ENCODE measurements at regions not wholly inside any gene's neighbourhood (a gene's known extent, or its start where the extent isn't known, plus 50 kb on each side); places are given as distances from the start of the nearest gene placed in this dataset.

DNA sequence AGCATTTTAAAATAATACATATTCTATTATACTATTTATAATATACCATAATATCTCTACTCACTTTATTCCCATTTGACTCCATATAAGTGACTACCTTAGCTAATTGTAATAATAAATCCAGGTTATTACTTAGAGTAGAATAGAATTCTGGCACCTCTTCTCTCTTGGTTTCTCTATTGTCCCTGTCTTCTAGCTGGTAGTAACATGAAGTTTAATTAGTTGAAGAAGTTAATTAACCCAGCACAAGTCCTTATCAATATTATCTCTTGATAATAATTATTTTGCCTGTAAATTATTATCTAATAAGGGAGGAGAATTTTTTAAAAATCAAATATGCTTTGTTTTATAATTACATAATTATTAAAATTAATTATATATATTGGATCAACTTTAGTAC, 1571.2 kb upstream of the PRR20A start:
- Histone ChIP-seq H2AFZ (ENCODE audit: low read depth, low read length) (no peak overlapping the region), H3F3A (ENCODE audit: insufficient read depth, low read length, poor library complexity, severe bottlenecking) (no peaks in the 10 kb centered on the region), H3K4me2 (ENCODE audit: low read length) (no peak overlapping the region), H4K20me1 (ENCODE audit: insufficient read depth) (no peaks in the 10 kb centered on the region), H3K36me3 (ENCODE audit: insufficient read depth, low read length) (no peaks in the 10 kb centered on the region), H3K9me2 (ENCODE audit: insufficient read depth, low read length) (no peaks in the 10 kb centered on the region), H3K9ac (ENCODE audit: low read length) (no peak overlapping the region), H3K9me3 (ENCODE audit: low read length) (no peaks in the 10 kb centered on the region), H3K79me2 (replicated peaks; ENCODE audit: insufficient read depth, low read length) (no peaks in the 10 kb centered on the region), H3K27me3 (ENCODE audit: insufficient read depth, low read depth, low read length) (no peaks in the 10 kb centered on the region), H3K27ac (ENCODE audit: low read length) (no peak overlapping the region), H3K4me3 (ENCODE audit: low read length) (no peak overlapping the region)
- no peak for TF ChIP-seq MXI1 (conservative IDR thresholded peaks at IDR 0.05; ENCODE audit: poor library complexity, severe bottlenecking)
- TF ChIP-seq, protein P1, sequence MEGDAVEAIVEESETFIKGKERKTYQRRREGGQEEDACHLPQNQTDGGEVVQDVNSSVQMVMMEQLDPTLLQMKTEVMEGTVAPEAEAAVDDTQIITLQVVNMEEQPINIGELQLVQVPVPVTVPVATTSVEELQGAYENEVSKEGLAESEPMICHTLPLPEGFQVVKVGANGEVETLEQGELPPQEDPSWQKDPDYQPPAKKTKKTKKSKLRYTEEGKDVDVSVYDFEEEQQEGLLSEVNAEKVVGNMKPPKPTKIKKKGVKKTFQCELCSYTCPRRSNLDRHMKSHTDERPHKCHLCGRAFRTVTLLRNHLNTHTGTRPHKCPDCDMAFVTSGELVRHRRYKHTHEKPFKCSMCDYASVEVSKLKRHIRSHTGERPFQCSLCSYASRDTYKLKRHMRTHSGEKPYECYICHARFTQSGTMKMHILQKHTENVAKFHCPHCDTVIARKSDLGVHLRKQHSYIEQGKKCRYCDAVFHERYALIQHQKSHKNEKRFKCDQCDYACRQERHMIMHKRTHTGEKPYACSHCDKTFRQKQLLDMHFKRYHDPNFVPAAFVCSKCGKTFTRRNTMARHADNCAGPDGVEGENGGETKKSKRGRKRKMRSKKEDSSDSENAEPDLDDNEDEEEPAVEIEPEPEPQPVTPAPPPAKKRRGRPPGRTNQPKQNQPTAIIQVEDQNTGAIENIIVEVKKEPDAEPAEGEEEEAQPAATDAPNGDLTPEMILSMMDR (IDR thresholded peaks at IDR 0.05; ENCODE audit: poor library complexity, severe bottlenecking), result no peak
- TF ChIP-seq SMC3 (conservative IDR thresholded peaks at IDR 0.05; ENCODE audit: poor library complexity), result no peak
- no peak for TF ChIP-seq EZH2 (IDR thresholded peaks at IDR 0.05; ENCODE audit: borderline replicate concordance, insufficient read depth, low read length, poor library complexity, severe bottlenecking)
- TF ChIP-seq POLR2AphosphoS5 (IDR thresholded peaks at IDR 0.05), result no peak
- no peak for TF ChIP-seq RAD21 (conservative IDR thresholded peaks at IDR 0.05)
- TF ChIP-seq EP300 (conservative IDR thresholded peaks at IDR 0.05; ENCODE audit: poor library complexity, severe bottlenecking), result no peak
- no peak for TF ChIP-seq TAF1 (IDR thresholded peaks at IDR 0.05; ENCODE audit: low read depth)
- TF ChIP-seq, protein P2, sequence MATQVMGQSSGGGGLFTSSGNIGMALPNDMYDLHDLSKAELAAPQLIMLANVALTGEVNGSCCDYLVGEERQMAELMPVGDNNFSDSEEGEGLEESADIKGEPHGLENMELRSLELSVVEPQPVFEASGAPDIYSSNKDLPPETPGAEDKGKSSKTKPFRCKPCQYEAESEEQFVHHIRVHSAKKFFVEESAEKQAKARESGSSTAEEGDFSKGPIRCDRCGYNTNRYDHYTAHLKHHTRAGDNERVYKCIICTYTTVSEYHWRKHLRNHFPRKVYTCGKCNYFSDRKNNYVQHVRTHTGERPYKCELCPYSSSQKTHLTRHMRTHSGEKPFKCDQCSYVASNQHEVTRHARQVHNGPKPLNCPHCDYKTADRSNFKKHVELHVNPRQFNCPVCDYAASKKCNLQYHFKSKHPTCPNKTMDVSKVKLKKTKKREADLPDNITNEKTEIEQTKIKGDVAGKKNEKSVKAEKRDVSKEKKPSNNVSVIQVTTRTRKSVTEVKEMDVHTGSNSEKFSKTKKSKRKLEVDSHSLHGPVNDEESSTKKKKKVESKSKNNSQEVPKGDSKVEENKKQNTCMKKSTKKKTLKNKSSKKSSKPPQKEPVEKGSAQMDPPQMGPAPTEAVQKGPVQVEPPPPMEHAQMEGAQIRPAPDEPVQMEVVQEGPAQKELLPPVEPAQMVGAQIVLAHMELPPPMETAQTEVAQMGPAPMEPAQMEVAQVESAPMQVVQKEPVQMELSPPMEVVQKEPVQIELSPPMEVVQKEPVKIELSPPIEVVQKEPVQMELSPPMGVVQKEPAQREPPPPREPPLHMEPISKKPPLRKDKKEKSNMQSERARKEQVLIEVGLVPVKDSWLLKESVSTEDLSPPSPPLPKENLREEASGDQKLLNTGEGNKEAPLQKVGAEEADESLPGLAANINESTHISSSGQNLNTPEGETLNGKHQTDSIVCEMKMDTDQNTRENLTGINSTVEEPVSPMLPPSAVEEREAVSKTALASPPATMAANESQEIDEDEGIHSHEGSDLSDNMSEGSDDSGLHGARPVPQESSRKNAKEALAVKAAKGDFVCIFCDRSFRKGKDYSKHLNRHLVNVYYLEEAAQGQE (IDR thresholded peaks at IDR 0.05; ENCODE audit: borderline replicate concordance), result no peak

DNA sequence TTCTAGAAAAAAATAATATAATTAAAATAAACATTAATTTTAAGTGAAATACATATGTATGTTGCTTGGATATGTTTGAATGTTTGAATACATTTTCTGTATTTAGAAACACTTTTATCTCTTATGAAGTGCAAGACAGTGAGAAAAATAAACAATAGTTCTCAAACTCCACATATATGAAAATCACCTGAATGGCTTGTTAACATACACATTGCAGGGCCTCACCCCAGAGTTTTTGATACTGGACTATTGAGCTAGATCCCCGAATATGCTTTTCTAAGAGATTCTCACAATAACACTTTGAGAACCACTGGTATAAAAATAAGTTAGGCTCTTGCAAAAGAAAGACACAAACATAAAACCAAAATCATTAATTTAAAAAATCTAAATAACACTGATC, 1570.3 kb upstream of the PRR20A start:
- TF ChIP-seq RAD21 (conservative IDR thresholded peaks at IDR 0.05), result no peak
- TF ChIP-seq EP300 (conservative IDR thresholded peaks at IDR 0.05; ENCODE audit: poor library complexity, severe bottlenecking), result no peak
- TF ChIP-seq SMC3 (conservative IDR thresholded peaks at IDR 0.05; ENCODE audit: poor library complexity), result no peak
- TF ChIP-seq POLR2AphosphoS5 (IDR thresholded peaks at IDR 0.05), result no peak
- no peak for TF ChIP-seq EZH2 (IDR thresholded peaks at IDR 0.05; ENCODE audit: borderline replicate concordance, insufficient read depth, low read length, poor library complexity, severe bottlenecking)
- TF ChIP-seq, protein P2 (IDR thresholded peaks at IDR 0.05; ENCODE audit: borderline replicate concordance), result no peak
- TF ChIP-seq, protein P1 (IDR thresholded peaks at IDR 0.05; ENCODE audit: poor library complexity, severe bottlenecking), result no peak
- no peak for TF ChIP-seq TAF1 (IDR thresholded peaks at IDR 0.05; ENCODE audit: low read depth)
- TF ChIP-seq MXI1 (conservative IDR thresholded peaks at IDR 0.05; ENCODE audit: poor library complexity, severe bottlenecking), result no peak
- no peaks in the 10 kb centered on the region for H3F3A ChIP-seq (ENCODE audit: insufficient read depth, low read length, poor library complexity, severe bottlenecking)

More for the DNA sequence above, 1570.3 kb upstream of the PRR20A start:
- Histone ChIP-seq H2AFZ (ENCODE audit: low read depth, low read length) (no peak overlapping the region), H3K9ac (ENCODE audit: low read length) (no peak overlapping the region), H3K4me2 (ENCODE audit: low read length) (no peak overlapping the region), H4K20me1 (ENCODE audit: insufficient read depth) (no peaks in the 10 kb centered on the region), H3K4me3 (ENCODE audit: low read length) (no peak overlapping the region), H3K9me3 (ENCODE audit: low read length) (no peaks in the 10 kb centered on the region), H3K79me2 (replicated peaks; ENCODE audit: insufficient read depth, low read length) (no peaks in the 10 kb centered on the region), H3K36me3 (ENCODE audit: insufficient read depth, low read length) (no peaks in the 10 kb centered on the region), H3K9me2 (ENCODE audit: insufficient read depth, low read length) (no peaks in the 10 kb centered on the region), H3K27me3 (ENCODE audit: insufficient read depth, low read depth, low read length) (no peaks in the 10 kb centered on the region), H3K27ac (ENCODE audit: low read length) (no peak overlapping the region)
